SK-N-SH treated with all-trans-retinoic acid at 6 μM for 48 hours (cell line): ENCODE measurements at regions not wholly inside any gene's neighbourhood (a gene's known extent, or its start where the extent isn't known, plus 50 kb on each side); places are given as distances from the start of the nearest gene placed in this dataset.

ENCODE experiments used
- ATAC-seq: fragments of 200-7000 bp; cut with Tn5 transposase; 3 replicates; pipeline ENCODE4 v1.9.1; 2020; ENCODE audit warnings: mild to moderate bottlenecking, moderate library complexity
- ARNTL ChIP-seq: fragments of 450-650 bp; formaldehyde crosslinking; IDR thresholded peaks from 2 replicates; pipeline ENCODE4 v1.5.0; 2020; ENCODE audit warnings: low read depth, mild to moderate bottlenecking, moderate library complexity, borderline replicate concordance
- BACH2 ChIP-seq: fragments of 250-450 bp; sonication (Bioruptor Pico); IDR thresholded peaks from 2 replicates; pipeline ENCODE4 v1.9.0; 2021; ENCODE audit warnings: mild to moderate bottlenecking, borderline replicate concordance
- CREB5 ChIP-seq: fragments of 250-450 bp; sonication (Bioruptor Pico); IDR thresholded peaks from 2 replicates; pipeline ENCODE4 v1.5.1; 2020; ENCODE audit warnings: low read depth, mild to moderate bottlenecking, moderate library complexity
- CSDC2 ChIP-seq: fragments of 250-450 bp; sonication (Bioruptor Pico); IDR thresholded peaks from 2 replicates; pipeline ENCODE4 v1.5.0; 2020; ENCODE audit warnings: mild to moderate bottlenecking, moderate library complexity
- ESRRG ChIP-seq: fragments of 250-450 bp; sonication (Bioruptor Pico); IDR thresholded peaks from 2 replicates; pipeline ENCODE4 v1.6.1; 2021; ENCODE audit warnings: mild to moderate bottlenecking
- GLIS3 ChIP-seq: fragments of 250-450 bp; sonication (Bioruptor Pico); IDR thresholded peaks from 2 replicates; pipeline ENCODE4 v1.5.0; 2020; ENCODE audit warnings: mild to moderate bottlenecking, moderate library complexity
- ISL1 ChIP-seq: fragments of 250-450 bp; sonication (Bioruptor Pico); IDR thresholded peaks from 2 replicates; pipeline ENCODE4 v2.1.2; 2022; ENCODE audit warnings: mild to moderate bottlenecking, moderate library complexity
- OSR1 ChIP-seq: fragments of 250-450 bp; sonication (Bioruptor Pico); IDR thresholded peaks from 2 replicates; pipeline ENCODE4 v1.8.0; 2022; ENCODE audit warnings: moderate library complexity, mild to moderate bottlenecking, inconsistent platforms
- PPARA ChIP-seq: fragments of 250-450 bp; sonication (Bioruptor Pico); IDR thresholded peaks from 2 replicates; pipeline ENCODE4 v1.5.0; 2020; ENCODE audit warnings: mild to moderate bottlenecking, borderline replicate concordance
- RARB ChIP-seq: fragments of 250-450 bp; sonication (Bioruptor Pico); IDR thresholded peaks from 2 replicates; pipeline ENCODE4 v1.8.0; 2021; ENCODE audit warnings: mild to moderate bottlenecking, moderate library complexity
- SNAI2 ChIP-seq: fragments of 250-450 bp; sonication (Bioruptor Pico); IDR thresholded peaks from 2 replicates; pipeline ENCODE4 v1.5.0; 2020; ENCODE audit warnings: mild to moderate bottlenecking, moderate library complexity
- TCF4 ChIP-seq: fragments of 250-450 bp; sonication (Bioruptor Pico); IDR thresholded peaks from 2 replicates; pipeline ENCODE4 v1.8.0; 2021; ENCODE audit warnings: mild to moderate bottlenecking, moderate library complexity, borderline replicate concordance
- TOX ChIP-seq: fragments of 250-450 bp; sonication (Bioruptor Pico); IDR thresholded peaks from 2 replicates; pipeline ENCODE4 v1.8.0; 2021; ENCODE audit warnings: mild to moderate bottlenecking, moderate library complexity, borderline replicate concordance
- TSHZ2 ChIP-seq: fragments of 250-450 bp; sonication (Bioruptor Pico); IDR thresholded peaks from 2 replicates; pipeline ENCODE4 v1.5.0; 2020; ENCODE audit warnings: mild to moderate bottlenecking, moderate library complexity
- ZC3H10 ChIP-seq: fragments of 250-450 bp; sonication (Bioruptor Pico); IDR thresholded peaks from 2 replicates; pipeline ENCODE4 v1.5.1; 2021; ENCODE audit warnings: mild to moderate bottlenecking, moderate library complexity
- ZFP3 ChIP-seq: fragments of 250-450 bp; sonication (Bioruptor Pico); IDR thresholded peaks from 2 replicates; pipeline ENCODE4 v1.5.0; 2020; ENCODE audit warnings: mild to moderate bottlenecking, moderate library complexity
- ZFP30 ChIP-seq: fragments of 450-650 bp; formaldehyde crosslinking; IDR thresholded peaks from 2 replicates; pipeline ENCODE4 v1.5.0; 2022; ENCODE audit warnings: mild to moderate bottlenecking, moderate library complexity
- ZNF565 ChIP-seq: fragments of 450-650 bp; formaldehyde crosslinking; conservative IDR thresholded peaks from 2 replicates; pipeline ENCODE4 v1.5.0; 2020; ENCODE audit warnings: low read depth, mild to moderate bottlenecking, moderate library complexity
- ZNF70 ChIP-seq: fragments of 450-650 bp; formaldehyde crosslinking; IDR thresholded peaks from 2 replicates; pipeline ENCODE4 v1.5.0; 2020; ENCODE audit warnings: mild to moderate bottlenecking, moderate library complexity
- ZNF8 ChIP-seq: fragments of 450-650 bp; formaldehyde crosslinking; IDR thresholded peaks from 2 replicates; pipeline ENCODE4 v1.5.0; 2020; ENCODE audit warnings: mild to moderate bottlenecking, moderate library complexity

GRCh38 chr17:69717214-69717613 lies 302.7 kb downstream of the MAP2K6 start (continued):
- TF ChIP-seq CREB5 (CRISPR knock-in tag) (no peak), SNAI2 (CRISPR knock-in tag) (no peak), TOX (CRISPR knock-in tag) (no peak), ZFP30 (no peak)

GRCh38 chr17:69717819-69718218 lies 303.3 kb downstream of the MAP2K6 start:
- no peak for TF ChIP-seq BACH2 (CRISPR knock-in tag)
- TF ChIP-seq ZC3H10 (CRISPR knock-in tag): no peak
- TF ChIP-seq ZNF565 (CRISPR knock-in tag): no peak
- no peak for TF ChIP-seq ZFP30
- TF ChIP-seq ZNF8 (CRISPR knock-in tag): no peak
- no peak for TF ChIP-seq ZFP3 (CRISPR knock-in tag)
- no peak for TF ChIP-seq PPARA (CRISPR knock-in tag)
- no peak for TF ChIP-seq TSHZ2 (CRISPR knock-in tag)
- TF ChIP-seq OSR1 (CRISPR knock-in tag): no peak
- TF ChIP-seq RARB (CRISPR knock-in tag): no peak
- ATAC-seq: no peak

GRCh38 chr17:69719474-69720048 lies 305.1 kb downstream of the MAP2K6 start:
- no peak for TF ChIP-seq PPARA (CRISPR knock-in tag)
- TF ChIP-seq ZNF8 (CRISPR knock-in tag): no peak
- TF ChIP-seq CREB5 (CRISPR knock-in tag): no peak
- TF ChIP-seq TCF4 (CRISPR knock-in tag): no peak
- no peak for TF ChIP-seq GLIS3 (CRISPR knock-in tag)
- TF ChIP-seq ARNTL (CRISPR knock-in tag): no peak
- no peak for TF ChIP-seq CSDC2 (CRISPR knock-in tag)
- no peak for TF ChIP-seq ZFP3 (CRISPR knock-in tag)
- TF ChIP-seq ZNF70 (CRISPR knock-in tag): no peak
- TF ChIP-seq, all 23 proteins: peak for 0
- no peak for ATAC-seq

GRCh38 chr17:69722518-69722917 lies 308.0 kb downstream of the MAP2K6 start:
- TF ChIP-seq ZNF70 (CRISPR knock-in tag) (no peak), ZNF565 (CRISPR knock-in tag) (no peak), OSR1 (CRISPR knock-in tag) (no peak), RARB (CRISPR knock-in tag) (no peak), PPARA (CRISPR knock-in tag) (no peak), ARNTL (CRISPR knock-in tag) (no peak), ZNF8 (CRISPR knock-in tag) (no peak)
- TF ChIP-seq, all 23 proteins: peak for 0
- no peak for ATAC-seq

GRCh38 chr17:69723316-69723715 lies 308.8 kb downstream of the MAP2K6 start:
- TF ChIP-seq ZFP3 (CRISPR knock-in tag): no peak
- no peak for TF ChIP-seq CREB5 (CRISPR knock-in tag)
- TF ChIP-seq ZNF8 (CRISPR knock-in tag): no peak
- TF ChIP-seq ZC3H10 (CRISPR knock-in tag): no peak
- TF ChIP-seq ISL1 (CRISPR knock-in tag): no peak
- no peak for TF ChIP-seq GLIS3 (CRISPR knock-in tag)
- no peak for TF ChIP-seq ESRRG (CRISPR knock-in tag)
- ATAC-seq: no peak
